NCI-H446 treated with DMSO at 0.1 percent for 48 hours (cell line): ENCODE measurements at regions not wholly inside any gene's neighbourhood (a gene's known extent, or its start where the extent isn't known, plus 50 kb on each side); places are given as distances from the start of the nearest gene placed in this dataset.

Source experiments
- DNase-seq: peaks from one replicate; lab custom pipeline; 2025; lab: John Stamatoyannopoulos, UW

DNA sequence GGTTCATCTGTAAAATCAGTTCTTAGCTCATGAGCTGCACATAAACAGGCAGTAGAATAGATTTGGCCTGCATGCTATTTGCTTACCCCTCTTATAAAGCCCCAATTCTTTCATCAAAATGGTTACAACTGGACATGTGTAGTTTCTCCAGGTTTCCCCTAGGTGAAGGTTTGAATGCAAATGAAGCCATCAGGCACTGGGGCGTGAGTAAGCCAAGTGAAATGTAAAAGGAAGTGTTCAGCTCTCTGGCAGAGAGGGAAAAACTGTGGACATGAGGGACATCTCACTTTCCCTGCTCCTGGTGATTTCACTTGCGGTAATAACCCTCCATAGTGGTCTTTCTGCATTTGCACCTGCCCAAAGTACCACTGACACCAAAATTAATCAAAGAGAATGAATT is 1402.3 kb upstream of the LRRTM1 start:
- no peak for DNase-seq

DNA sequence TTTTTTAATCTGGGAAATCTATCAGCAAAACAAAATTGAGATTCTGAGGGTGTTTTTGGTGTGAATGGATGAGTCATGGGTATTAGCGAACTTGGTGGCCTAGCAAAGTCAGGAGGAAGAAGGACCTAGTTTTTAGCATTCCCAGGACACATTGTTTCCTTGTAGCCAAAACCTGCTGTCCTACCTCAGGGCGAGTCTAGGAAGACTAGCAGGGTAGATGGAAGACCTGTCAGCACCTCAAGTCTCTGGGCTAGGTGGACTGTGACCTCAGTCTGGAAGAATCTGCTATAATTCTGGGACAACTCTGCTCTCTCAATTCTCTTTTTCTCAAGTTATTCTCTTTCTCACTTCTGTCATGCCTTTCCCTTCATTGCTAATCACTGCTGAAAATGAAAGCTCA is 1399.3 kb upstream of the LRRTM1 start:
- DNase-seq, result no peak

DNA sequence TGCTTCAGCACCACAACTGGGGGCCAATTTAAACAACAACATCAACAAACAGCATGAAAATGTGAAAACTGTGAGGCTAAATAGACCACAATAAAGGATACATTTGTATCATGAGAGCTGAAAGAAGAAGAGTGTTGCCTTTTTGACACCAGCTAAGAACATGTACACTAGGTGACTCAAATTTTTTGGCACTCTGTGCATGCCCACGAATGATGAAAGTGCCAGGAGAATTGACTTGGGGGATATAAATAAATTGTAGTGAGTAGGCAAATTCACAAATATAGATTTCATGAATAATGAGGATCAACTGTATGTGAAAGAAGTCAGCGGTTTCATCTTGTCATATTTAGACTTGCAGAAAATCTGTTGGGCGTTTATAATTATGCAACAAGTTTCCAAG is 1388.0 kb upstream of the LRRTM1 start:
- DNase-seq, result no peak

DNA sequence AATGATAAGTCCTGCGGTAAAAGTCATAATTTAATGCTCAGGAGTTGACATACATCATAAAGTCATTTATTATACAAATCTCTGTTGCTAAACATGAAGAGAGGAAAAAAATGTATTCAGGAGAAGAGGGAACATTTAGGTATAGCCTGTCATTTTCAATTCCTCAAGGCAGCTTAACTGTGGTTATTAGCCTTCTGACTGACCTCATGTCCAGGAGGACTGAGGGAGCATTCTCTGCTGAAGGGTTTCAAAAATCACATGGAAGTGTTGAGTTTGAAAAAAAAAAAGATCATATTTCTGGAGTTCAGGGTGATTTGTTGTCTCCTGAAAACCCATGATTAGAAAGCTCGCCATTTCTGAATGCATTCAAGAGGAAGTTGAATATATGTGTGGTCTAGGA is 1371.1 kb upstream of the LRRTM1 start:
- no peak for DNase-seq

DNA sequence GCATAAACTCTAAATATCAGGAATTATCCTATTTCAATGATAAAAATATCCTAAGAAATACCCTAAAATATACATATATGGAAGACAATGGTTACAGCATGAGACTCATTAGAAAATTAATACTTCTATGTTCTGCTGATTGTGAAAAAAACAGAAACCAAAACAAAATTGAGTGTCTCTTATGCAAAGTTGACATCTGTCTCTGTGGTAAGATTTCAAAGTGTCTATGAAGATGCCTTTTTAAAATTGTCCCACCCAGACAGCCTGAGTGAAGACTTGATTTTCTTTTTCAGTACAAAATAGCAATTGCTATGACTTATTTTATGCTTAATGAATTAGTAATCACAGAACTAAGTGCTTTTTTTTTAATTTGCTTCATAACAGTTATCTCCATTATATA is 1368.4 kb upstream of the LRRTM1 start:
- no peak for DNase-seq

DNA sequence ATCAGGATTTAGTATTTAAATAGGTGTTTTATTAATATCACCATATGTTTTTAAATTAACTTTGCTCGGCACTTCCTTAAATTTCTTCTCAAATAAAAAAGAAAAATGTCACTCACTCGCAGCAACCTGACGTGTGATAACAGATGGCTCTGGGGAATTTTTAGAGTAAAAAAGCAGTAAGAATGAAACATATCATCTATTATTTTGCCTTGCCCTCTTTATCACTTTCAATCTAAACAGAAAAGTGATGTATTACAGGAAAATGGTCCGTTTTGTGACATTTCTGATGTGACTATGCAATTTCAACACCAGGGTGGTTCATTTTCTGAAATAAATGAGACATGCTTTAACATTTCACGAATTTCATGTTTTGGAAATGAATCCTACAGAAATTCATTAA is 1368.0 kb upstream of the LRRTM1 start:
- no peak for DNase-seq

DNA sequence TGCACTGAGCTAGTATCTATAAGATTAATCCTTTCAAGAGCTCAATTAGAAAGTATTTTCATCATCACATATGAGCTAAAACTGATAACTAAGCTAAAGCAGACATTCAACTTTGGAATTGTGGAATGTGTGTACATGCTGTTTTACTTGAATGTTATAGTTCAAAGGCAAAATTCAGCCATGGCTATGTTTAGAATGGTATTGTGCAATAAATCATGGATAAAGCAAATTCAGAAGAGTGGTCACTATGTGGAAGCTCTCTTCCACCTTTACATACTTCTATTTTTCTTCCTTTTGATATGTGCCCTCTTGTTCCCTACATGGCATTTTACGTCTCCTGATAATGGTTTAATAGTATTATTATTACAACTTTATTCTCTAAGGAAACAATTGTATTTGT is 1366.3 kb upstream of the LRRTM1 start:
- DNase-seq, result no peak

DNA sequence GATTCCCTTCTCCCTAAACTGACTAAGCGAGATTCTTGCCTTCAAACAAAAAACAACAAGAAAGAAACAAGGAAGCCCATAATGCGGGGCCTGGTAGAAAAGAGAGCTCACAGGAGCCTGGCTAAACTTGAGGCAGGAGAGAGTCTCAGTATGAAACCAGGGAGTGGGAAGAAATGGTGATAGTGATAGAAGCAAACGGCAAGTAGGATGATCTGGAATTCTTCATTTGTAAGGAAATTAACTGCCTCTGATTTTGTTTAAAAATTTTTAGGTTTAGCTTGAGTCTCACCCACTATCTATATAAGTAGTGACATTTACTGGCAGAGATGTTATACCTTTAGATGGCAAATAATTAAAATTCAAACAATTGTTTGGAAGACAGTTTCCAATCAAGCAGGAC is 1356.5 kb upstream of the LRRTM1 start:
- no peak for DNase-seq

DNA sequence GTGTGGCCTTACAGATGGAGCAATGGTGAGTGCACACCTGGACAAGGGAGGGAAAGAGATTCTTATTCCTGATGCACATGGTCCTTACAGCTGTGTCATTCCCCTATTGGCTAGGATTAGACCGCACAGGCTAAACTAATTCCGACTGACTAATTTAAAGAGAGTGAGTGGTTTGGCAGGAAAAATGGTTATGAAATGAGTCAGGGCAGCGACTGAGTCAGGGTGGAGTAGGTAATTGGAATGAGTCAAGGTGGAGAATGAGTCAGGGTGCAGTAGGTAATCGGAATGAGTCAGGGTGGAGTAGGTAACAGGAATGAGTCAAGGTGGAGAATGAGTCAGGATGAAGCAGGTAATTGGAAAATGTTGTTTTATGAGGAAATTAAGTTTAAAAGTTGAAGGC is 1353.7 kb upstream of the LRRTM1 start:
- no peak for DNase-seq

DNA sequence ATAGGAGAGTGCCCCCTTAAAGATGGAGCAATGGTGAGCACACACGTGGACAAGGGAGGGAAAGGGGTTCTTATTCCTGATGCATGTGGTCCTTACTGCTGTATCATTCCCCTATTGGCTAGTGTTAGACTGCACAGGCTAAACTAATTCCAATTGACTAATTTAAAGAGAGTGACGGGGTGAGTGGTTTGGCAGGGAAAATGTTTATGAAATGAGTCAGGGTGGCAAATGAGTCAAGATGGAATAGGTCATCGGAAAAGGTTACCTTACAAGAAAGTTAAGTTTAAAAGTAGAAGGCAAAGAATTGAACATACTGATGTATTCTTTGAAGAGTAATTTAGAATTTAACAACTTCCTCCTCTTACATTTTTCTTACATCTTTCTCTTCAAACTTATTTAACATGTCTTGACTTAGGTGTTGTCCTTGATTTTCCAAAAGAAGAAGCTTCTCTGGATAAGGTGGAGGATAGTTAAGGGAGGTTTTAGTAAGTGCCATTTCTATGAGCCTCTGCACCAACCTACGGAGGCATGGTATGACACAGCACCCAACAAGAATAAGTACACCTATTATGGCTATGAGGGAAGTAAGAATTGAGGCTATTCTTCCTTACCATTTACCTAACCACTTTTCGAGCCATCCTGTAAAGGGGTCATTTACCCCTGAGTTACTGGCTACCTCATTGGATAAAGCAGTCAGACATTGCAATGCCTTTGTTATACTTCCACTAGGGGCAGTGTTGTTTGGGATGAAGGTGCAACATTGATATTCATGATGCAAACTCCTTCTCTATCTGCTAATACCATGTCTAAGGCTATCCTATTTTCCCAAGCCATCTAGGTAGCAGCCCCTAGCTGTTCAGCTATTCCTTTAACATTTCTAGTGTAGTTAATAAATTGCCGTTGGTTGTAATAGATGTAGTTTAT is 1345.8 kb upstream of the LRRTM1 start:
- no peak for DNase-seq

DNA sequence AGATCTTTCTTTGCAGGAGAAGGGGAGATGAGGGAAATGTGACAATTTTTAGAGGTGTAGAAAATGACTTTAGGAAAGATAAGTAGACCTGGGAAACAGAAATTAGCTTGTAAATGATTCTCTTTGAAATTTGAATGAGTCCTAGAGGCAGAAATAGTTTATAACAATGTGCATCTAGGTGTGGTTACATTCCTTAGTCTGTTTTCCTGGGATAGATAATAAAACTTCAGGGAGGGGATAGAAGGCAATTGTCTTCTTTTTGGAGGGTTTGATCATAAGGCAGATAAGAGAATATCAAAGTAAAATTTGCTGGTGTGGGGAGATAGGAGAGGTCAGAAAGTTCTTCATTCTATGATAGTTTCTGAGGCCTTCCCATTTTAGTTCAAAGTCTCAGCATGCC is 1344.3 kb upstream of the LRRTM1 start:
- DNase-seq, result no peak

DNA sequence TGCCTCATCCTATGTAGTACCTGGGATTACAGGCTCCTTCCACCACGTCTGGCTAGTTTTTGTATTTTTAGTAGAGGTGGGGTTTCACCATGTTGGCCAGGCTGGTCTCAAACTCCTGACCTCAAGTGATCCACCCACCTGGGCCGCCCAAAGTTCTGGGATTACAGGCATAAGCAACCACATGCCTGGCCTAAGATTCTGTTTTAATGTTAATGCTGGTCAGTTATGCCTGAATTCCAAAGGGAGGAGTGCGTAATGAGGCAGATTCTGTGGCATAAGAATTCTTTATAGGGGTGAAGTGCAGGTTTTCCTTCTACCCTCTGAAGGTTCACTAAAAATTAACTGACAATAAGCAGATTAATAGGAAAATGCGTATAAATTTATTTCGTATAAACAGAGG is 1343.8 kb upstream of the LRRTM1 start:
- no peak for DNase-seq

DNA sequence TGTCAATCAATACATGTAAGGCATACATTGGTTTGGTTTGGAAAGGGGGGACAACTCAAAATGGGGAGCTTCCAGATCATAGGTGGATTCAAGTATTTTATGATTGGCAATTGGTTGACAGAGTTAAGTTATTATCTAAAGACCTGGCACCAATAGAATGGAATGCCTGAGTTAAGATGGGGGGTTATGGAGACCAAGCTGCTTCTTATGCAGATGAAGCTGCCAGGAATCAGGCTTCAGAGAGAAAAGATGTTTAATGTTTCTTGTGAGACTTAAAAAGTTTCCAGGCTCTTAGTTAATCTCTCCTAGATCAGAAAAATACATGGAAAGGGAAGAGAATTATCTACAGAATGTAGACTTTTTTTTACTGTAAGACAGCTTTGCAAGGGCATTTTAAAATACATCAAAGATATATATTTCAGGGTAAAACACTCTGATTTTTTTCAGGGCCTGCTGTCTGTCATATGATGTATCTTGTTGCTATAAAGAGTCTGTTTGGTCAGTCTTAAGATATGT is 1343.2 kb upstream of the LRRTM1 start:
- DNase-seq, result no peak

DNA sequence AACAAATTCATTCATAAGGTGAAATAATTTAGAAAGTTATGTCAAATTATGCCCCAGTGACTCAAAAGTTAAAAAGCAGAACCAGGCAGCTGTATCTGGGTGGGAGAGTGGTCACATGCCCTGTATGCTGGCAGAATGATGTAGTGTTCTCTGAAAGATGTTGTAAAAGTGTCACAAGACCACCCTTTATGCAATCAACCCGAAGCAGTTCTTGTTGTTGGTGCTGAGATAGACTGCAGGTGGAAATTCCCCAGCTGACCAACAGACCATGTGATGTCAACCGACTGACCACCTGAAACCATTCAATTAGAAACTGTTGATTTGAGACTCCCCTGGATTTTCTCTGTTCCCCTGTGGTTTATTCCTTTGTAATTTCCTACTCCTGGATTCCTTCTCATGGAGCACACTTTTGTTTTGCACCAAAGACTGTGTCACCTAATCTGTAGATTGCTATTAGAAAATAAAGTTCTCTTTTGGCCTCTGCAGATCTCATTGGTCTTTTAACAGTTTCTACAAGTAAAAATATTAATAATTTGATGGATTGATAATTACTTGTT is 1341.3 kb upstream of the LRRTM1 start:
- no peak for DNase-seq

DNA sequence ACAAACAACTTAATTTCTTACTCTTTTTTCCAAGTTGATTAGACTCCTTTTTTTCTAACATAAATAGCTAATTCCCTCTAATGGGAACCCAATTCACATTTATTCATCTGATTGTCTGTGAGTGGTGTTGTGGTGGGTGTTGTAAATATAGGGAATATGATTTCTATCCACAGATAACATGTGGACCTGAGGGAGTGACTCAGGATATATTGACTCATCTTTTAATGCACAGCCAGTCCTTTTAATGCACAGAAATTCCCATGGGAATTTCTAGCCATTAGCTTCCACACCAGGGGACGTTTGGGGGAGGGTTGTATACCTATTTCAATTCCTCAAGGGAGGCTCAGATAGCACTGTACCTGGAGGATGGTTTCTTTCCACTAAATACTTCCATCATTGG is 1339.6 kb upstream of the LRRTM1 start:
- no peak for DNase-seq

DNA sequence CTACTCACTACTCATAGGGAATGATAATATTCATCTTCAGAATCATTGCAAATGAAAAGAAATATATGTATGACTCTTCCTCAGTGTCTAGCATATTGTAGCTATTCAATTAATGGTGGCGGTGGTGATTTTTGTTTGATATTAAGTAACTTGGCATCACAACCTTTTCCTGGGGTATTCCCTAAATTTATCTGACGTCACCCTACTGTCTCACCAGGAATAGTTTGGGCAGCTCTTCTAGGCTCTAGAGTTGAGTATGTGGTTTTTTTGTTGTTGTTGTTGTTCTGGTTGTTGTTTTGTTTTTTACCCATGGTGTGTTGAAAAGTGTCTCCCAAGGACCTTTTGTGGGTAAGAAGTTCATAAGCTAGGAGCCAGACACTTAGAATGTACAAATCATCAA is 1320.3 kb upstream of the LRRTM1 start:
- no peak for DNase-seq

DNA sequence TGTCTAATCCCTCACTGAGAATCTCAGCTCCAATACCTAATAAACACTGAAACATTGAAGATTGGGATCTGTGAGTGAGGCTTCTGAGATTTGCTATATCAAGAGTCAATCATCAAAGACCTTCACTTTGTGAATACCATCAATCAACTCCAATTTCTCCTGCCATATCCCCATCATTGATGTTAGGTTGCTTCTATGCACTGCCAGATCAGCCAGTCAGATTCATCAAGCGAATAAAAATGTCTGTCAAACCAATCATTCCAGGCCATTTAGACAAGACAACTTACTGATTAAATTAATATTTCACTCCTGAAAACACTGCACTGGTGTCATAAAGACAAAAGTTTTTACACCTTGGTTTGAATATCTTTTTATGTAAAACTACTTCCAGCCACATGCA is 1295.5 kb upstream of the LRRTM1 start:
- DNase-seq, result no peak

DNA sequence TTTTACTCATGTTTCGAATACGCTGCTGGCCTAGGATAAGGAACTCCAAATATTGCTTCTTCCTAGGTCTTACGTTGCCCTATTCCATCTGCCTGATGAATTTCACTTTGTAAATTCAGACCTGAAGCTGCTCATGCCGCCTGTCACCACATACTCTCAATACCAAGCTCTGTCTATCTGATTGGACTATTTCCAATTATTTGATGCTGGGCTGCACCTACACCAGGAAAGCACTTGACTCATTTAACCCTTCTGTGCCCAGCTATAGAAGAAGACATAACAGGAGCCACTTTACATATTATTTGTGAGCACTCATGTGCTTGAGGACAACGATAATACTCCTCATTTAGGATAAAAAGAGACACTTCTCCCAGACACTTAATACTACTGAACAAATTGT is 1293.9 kb upstream of the LRRTM1 start:
- DNase-seq, result no peak

DNA sequence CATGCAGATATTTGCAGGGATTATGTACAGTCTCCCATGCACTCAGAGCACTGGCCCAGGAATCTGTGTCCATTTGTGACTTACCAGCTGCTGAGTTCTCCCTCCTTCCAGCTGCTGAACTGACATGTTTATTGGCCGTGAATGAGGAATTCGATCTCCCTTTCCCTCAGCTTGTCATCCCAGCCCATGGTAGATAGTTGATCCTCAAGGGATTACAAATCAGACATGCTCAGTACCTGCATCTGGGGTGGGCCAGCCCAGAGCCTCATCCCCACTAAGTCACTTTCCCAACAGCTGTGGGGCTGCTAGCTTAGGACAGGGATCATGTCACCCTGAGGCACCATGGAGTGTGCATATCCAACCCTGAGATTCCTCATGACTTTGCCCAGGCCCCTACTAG is 1284.9 kb upstream of the LRRTM1 start:
- DNase-seq, result no peak

DNA sequence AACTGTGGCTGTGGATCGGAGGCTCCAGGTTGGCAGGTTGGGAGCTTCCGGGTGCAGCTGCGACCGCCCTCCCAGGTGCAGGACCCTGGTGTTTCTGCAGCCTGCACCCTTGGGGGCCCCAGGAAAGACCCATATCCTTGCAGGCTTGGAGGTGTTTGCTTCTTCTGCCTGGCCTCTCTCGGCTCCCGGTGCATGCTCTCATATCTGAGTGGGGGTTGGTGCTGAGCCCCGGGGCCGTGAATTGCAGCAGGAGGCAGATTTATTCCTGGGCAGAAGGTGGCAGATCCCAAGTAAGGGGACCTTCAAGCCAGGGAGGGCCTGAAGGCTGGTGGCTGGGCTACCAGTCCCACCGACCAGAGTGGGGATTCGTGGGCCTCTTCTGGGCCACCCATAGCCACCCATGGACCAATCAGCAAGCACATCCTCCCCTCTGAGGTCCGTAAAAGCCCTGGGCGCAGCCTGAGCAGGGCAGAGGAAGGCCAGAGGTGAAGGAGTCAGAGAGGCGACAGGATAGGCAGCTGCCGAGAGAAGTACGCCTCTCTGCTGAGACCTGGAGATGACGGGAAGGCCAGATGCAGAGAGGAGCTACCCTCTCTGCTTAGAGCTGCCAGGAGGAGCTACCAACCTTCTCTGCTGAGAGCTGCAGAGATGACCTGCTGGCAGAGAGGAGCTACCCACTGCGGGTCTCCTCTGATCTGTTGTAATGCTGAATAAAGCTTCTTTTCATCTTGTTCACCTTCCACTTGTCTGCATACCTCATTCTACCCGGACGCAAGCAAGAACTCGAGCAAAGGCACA is 1279.0 kb upstream of the LRRTM1 start:
- no peak for DNase-seq

DNA sequence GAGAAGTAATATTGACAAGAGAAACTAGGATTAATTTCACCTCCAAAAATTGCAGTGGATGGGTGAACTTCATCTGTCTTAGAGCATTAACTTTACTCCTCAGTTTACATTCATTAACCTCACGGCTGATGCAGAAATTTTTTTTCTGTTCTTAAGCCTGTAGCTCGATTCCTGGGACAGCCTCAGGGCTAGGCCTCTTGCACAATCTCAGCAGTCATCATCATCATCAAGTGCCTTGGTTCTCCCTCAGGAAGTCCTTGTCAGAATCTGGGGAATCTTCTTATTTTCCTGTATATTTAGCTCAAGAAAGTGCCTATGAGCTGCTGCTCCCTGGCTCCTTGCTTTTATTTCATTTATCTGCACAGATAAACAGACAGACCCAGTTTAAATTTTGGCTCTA is 1272.2 kb upstream of the LRRTM1 start:
- DNase-seq, result no peak

DNA sequence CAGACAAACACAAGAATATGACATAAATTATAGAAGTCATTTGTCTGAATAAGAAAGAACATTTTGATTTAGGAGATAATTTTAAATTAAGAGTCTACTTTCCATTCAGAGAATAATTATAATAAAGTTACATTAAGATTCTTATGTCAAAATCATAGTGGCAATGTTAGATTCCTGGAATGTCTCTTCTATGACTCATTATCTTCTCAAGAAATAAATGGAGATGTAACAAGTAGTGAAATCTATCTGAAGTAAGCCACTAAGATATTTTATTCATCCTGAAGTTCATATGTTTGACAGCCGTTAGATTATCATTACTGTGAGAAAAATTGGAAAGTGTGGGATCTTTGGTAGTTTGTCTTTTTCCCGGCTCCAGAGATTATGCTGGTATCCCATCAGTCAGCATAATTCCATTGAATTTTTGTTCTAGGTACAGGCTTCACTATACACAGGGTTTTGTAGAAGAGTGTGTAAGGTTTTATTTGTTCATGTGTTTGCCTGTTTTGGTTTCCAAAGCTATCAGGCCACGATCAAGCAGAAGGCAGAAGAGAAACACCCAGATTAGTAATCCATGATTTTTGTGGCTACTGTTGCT is 1246.6 kb upstream of the LRRTM1 start:
- DNase-seq, result no peak

DNA sequence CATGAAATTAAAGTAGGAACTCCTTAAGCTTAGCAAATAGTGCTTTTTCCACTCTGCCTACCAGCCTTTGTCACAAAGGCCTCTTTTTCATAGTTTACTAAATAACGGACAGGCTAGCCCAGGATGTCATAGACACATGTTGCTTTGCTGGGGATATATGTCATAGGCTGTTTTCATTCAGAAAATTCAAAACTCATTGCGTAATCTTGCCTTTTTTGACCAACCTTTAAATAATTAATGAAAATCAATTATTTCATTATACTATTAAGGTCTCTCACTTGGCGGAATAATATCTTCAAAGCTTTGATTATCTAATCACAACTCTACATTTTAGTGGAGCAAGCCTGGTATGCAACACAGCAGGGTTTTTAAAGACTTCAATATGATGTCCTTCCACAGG is 1245.7 kb upstream of the LRRTM1 start:
- no peak for DNase-seq
